ENCODE measurements at regions not wholly inside any gene's neighbourhood (a gene's known extent, or its start where the extent isn't known, plus 50 kb on each side); places are given as distances from the start of the nearest gene placed in this dataset.

- H3K36me3 ChIP-seq, result no peaks in the 10 kb centered on the region
- in situ Hi-C loops (cut with MboI; ENCODE audit: low pct_ligation_motif_present in 1 of 4, low pct_unique_long_range_greater_than_20kb in 1 of 4, low sequenced_read_pairs in 3 of 4), result no loop called here
- WGBS, 2 donors (ENCODE audit: low coverage in 1 of 2), result 70 to 87% methylated on average over 2 of the region's 2 CpGs
- H3K9me3 ChIP-seq, result no peaks in the 10 kb centered on the region
- DNase-seq, result no peak
- no peaks in the 10 kb centered on the region for H3K27me3 ChIP-seq
- no peak overlapping the region for H3K4me3 ChIP-seq
- intact Hi-C loops (cut with DNase I; ENCODE audit: low total_unique reads), result no loop called here
- TF ChIP-seq EP300 (IDR thresholded peaks at IDR 0.05; ENCODE audit: low read depth) (no peak), POLR2A (IDR thresholded peaks at IDR 0.05) (no peak), POLR2AphosphoS5 (IDR thresholded peaks at IDR 0.05) (no peak)
- TF ChIP-seq, protein P1, sequence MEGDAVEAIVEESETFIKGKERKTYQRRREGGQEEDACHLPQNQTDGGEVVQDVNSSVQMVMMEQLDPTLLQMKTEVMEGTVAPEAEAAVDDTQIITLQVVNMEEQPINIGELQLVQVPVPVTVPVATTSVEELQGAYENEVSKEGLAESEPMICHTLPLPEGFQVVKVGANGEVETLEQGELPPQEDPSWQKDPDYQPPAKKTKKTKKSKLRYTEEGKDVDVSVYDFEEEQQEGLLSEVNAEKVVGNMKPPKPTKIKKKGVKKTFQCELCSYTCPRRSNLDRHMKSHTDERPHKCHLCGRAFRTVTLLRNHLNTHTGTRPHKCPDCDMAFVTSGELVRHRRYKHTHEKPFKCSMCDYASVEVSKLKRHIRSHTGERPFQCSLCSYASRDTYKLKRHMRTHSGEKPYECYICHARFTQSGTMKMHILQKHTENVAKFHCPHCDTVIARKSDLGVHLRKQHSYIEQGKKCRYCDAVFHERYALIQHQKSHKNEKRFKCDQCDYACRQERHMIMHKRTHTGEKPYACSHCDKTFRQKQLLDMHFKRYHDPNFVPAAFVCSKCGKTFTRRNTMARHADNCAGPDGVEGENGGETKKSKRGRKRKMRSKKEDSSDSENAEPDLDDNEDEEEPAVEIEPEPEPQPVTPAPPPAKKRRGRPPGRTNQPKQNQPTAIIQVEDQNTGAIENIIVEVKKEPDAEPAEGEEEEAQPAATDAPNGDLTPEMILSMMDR (IDR thresholded peaks at IDR 0.05), result no peak
- H3K27ac ChIP-seq, result no peak overlapping the region
- H3K4me1 ChIP-seq, result no peaks in the 10 kb centered on the region
These were observed 877.8 kb downstream of the TUSC7 start for GRCh38 chr3:117587416-117587815.

GRCh38 chr3:117589454-117589853 is 879.9 kb downstream of the TUSC7 start:
- 51 to 64% methylated on average over 2 of the region's 2 CpGs for WGBS, 2 donors (ENCODE audit: low coverage in 1 of 2)
- TF ChIP-seq POLR2A (IDR thresholded peaks at IDR 0.05), result no peak
- TF ChIP-seq POLR2AphosphoS5 (IDR thresholded peaks at IDR 0.05), result no peak
- Histone ChIP-seq H3K4me3 (no peak overlapping the region), H3K4me1 (no peaks in the 10 kb centered on the region), H3K36me3 (no peaks in the 10 kb centered on the region), H3K9me3 (no peaks in the 10 kb centered on the region), H3K27me3 (no peaks in the 10 kb centered on the region), H3K27ac (no peak overlapping the region)
- intact Hi-C loops (cut with DNase I; ENCODE audit: low total_unique reads), result no loop called here
- no peak for DNase-seq
- in situ Hi-C loops (cut with MboI; ENCODE audit: low pct_ligation_motif_present in 1 of 4, low pct_unique_long_range_greater_than_20kb in 1 of 4, low sequenced_read_pairs in 3 of 4), result no loop called here

- Histone ChIP-seq H3K9me3 (no peaks in the 10 kb centered on the region), H3K27ac (no peak overlapping the region), H3K4me3 (no peak overlapping the region), H3K4me1 (no peaks in the 10 kb centered on the region), H3K27me3 (no peaks in the 10 kb centered on the region), H3K36me3 (no peaks in the 10 kb centered on the region)
- in situ Hi-C loops (cut with MboI; ENCODE audit: low pct_ligation_motif_present in 1 of 4, low pct_unique_long_range_greater_than_20kb in 1 of 4, low sequenced_read_pairs in 3 of 4), result no loop called here
- DNase-seq, result no peak
- 49 to 50% methylated on average over 1 of the region's 1 CpG for whole genome bisulfite sequencing, 2 donors (ENCODE audit: low coverage in 1 of 2)
- TF ChIP-seq EP300 (IDR thresholded peaks at IDR 0.05; ENCODE audit: low read depth), result no peak
- TF ChIP-seq POLR2AphosphoS5 (IDR thresholded peaks at IDR 0.05), result no peak
- TF ChIP-seq, protein P1 (IDR thresholded peaks at IDR 0.05), result no peak
- no peak for TF ChIP-seq POLR2A (IDR thresholded peaks at IDR 0.05)
- intact Hi-C loops (cut with DNase I; ENCODE audit: low total_unique reads), result no loop called here
These were observed 886.0 kb downstream of the TUSC7 start for GRCh38 chr3:117595615-117596014.

DNA sequence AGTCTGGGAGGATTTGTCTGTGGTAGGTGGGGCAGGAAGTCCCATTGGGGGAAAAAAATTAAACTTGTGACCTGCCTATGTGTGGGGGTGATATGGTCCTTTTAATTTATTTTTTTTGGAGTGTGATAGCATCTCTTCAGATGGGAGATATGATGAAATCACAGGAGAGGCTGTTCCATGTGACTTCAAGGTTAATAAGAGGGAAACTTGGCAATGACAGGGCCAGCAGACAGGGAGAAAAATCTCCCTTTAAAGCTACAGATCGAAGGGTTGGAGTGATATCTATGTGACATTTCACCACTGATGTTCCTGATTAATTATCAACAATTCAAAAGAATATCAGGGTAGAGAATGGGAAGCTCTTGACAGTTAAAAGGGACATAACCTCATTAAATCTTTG is 886.9 kb downstream of the TUSC7 start:
- DNase-seq, result no peak
- H3K36me3 ChIP-seq, result no peaks in the 10 kb centered on the region
- H3K9me3 ChIP-seq, result no peaks in the 10 kb centered on the region
- intact Hi-C loops (cut with DNase I; ENCODE audit: low total_unique reads) (no loop called here), in situ Hi-C loops (cut with MboI; ENCODE audit: low pct_ligation_motif_present in 1 of 4, low pct_unique_long_range_greater_than_20kb in 1 of 4, low sequenced_read_pairs in 3 of 4) (no loop called here)
- no peak overlapping the region for H3K27ac ChIP-seq
- no peaks in the 10 kb centered on the region for H3K4me1 ChIP-seq
- WGBS, 2 donors (ENCODE audit: low coverage in 1 of 2), result 73 to 100% methylated on average over 1 of the region's 1 CpG
- TF ChIP-seq, protein P1 (IDR thresholded peaks at IDR 0.05), result no peak
- no peak for TF ChIP-seq EP300 (IDR thresholded peaks at IDR 0.05; ENCODE audit: low read depth)
- TF ChIP-seq POLR2A (IDR thresholded peaks at IDR 0.05), result no peak
- TF ChIP-seq POLR2AphosphoS5 (IDR thresholded peaks at IDR 0.05), result no peak
- no peak overlapping the region for H3K4me3 ChIP-seq
- no peaks in the 10 kb centered on the region for H3K27me3 ChIP-seq

- H3K4me3 ChIP-seq, result no peak overlapping the region
- H3K27ac ChIP-seq, result no peak overlapping the region
- no peaks in the 10 kb centered on the region for H3K36me3 ChIP-seq
- no peak for TF ChIP-seq POLR2AphosphoS5 (IDR thresholded peaks at IDR 0.05)
- TF ChIP-seq, protein P1 (IDR thresholded peaks at IDR 0.05), result no peak
- no peak for TF ChIP-seq EP300 (IDR thresholded peaks at IDR 0.05; ENCODE audit: low read depth)
- no peak for TF ChIP-seq POLR2A (IDR thresholded peaks at IDR 0.05)
- H3K4me1 ChIP-seq, result no peaks in the 10 kb centered on the region
- in situ Hi-C loops (cut with MboI; ENCODE audit: low pct_ligation_motif_present in 1 of 4, low pct_unique_long_range_greater_than_20kb in 1 of 4, low sequenced_read_pairs in 3 of 4), result no loop called here
- intact Hi-C loops (cut with DNase I; ENCODE audit: low total_unique reads), result no loop called here
- no peak for DNase-seq
- H3K9me3 ChIP-seq, result no peaks in the 10 kb centered on the region
- H3K27me3 ChIP-seq, result no peaks in the 10 kb centered on the region
- 14 to 44% methylated on average over 1 of the region's 1 CpG for WGBS, 2 donors (ENCODE audit: low coverage in 1 of 2)
These were observed 888.3 kb downstream of the TUSC7 start for GRCh38 chr3:117597865-117598264.

Data from transverse colon (tissue), 4 donors.